ENCODE measurements at regions not wholly inside any gene's neighbourhood (a gene's known extent, or its start where the extent isn't known, plus 50 kb on each side); places are given as distances from the start of the nearest gene placed in this dataset.

DNA sequence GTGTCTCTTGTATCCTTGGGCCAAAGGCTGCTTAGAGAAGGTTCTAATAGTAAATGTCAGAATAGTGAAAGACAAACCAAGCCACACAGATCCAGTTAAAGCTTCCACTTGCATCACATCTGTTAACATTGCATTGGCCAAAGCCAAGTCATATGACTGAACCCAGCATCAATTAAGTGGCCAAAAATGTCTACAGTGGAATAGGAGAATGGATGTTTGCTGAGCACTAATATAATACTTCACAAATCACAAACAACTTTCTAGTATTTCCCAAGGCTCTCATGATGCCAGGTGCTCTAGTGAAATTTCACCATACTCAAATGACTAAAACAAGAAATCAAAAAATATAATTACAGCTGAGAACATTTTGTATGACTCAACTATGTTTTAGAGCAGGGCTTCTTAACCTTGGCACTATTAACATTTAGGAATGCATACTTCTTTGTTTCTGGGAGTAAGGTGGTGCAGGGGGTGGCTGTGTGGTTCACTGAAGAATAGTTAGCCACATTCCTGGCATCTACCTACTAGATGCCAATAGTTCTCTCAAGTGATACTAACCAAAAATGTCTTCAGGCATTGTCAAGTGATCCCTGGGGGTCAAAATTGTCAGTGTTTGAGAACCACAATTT lies 148.0 kb upstream of the SPTLC3 start:
- no peak for TF ChIP-seq POLR2A (IDR thresholded peaks at IDR 0.05; ENCODE audit: low read depth)
- TF ChIP-seq, protein P1, sequence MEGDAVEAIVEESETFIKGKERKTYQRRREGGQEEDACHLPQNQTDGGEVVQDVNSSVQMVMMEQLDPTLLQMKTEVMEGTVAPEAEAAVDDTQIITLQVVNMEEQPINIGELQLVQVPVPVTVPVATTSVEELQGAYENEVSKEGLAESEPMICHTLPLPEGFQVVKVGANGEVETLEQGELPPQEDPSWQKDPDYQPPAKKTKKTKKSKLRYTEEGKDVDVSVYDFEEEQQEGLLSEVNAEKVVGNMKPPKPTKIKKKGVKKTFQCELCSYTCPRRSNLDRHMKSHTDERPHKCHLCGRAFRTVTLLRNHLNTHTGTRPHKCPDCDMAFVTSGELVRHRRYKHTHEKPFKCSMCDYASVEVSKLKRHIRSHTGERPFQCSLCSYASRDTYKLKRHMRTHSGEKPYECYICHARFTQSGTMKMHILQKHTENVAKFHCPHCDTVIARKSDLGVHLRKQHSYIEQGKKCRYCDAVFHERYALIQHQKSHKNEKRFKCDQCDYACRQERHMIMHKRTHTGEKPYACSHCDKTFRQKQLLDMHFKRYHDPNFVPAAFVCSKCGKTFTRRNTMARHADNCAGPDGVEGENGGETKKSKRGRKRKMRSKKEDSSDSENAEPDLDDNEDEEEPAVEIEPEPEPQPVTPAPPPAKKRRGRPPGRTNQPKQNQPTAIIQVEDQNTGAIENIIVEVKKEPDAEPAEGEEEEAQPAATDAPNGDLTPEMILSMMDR (IDR thresholded peaks at IDR 0.05) = no peak
- no peak for TF ChIP-seq EP300 (IDR thresholded peaks at IDR 0.05)
- no peak for TF ChIP-seq POLR2AphosphoS5 (IDR thresholded peaks at IDR 0.05)
